ENCODE measurements at regions not wholly inside any gene's neighbourhood (a gene's known extent, or its start where the extent isn't known, plus 50 kb on each side); places are given as distances from the start of the nearest gene placed in this dataset.

GRCh38 chr22:27504360-27505253, 296.9 kb downstream of the MN1 start:
- no peak for DNase-seq
- TF ChIP-seq CTCF (IDR thresholded peaks at IDR 0.05): no peak
- Histone ChIP-seq H3K9me3 (no peaks in the 10 kb centered on the region), H3K4me1 (ENCODE audit: low read depth) (no peaks in the 10 kb centered on the region), H3K4me3 (no peak overlapping the region), H3K36me3 (ENCODE audit: low read depth) (no peaks in the 10 kb centered on the region)
- ATAC-seq: no peak
- intact Hi-C loops (cut with DNase I, micrococcal nuclease): no loop called here

GRCh38 chr22:27507111-27507611, 294.4 kb downstream of the MN1 start:
- intact Hi-C loops (cut with DNase I, micrococcal nuclease): no loop called here
- Histone ChIP-seq H3K4me1 (ENCODE audit: low read depth) (no peaks in the 10 kb centered on the region), H3K36me3 (ENCODE audit: low read depth) (no peaks in the 10 kb centered on the region), H3K4me3 (no peak overlapping the region), H3K9me3 (no peaks in the 10 kb centered on the region)
- TF ChIP-seq CTCF (IDR thresholded peaks at IDR 0.05): no peak
- DNase-seq (no peak), ATAC-seq (no peak)

- intact Hi-C loops (cut with DNase I, micrococcal nuclease): no loop called here
Measured at GRCh38 chr22:27507935-27508526, 293.5 kb downstream of the MN1 start.

GRCh38 chr22:27509132-27509920, 292.2 kb downstream of the MN1 start:
- intact Hi-C loops (cut with DNase I, micrococcal nuclease): no loop called here
- ATAC-seq (no peak), DNase-seq (no peak)
- Histone ChIP-seq H3K4me3 (no peak overlapping the region), H3K9me3 (no peaks in the 10 kb centered on the region), H3K4me1 (ENCODE audit: low read depth) (no peaks in the 10 kb centered on the region), H3K36me3 (ENCODE audit: low read depth) (no peaks in the 10 kb centered on the region)
- TF ChIP-seq CTCF (IDR thresholded peaks at IDR 0.05): no peak

More at GRCh38 chr22:27507935-27508526, 293.5 kb downstream of the MN1 start:
- no peaks in the 10 kb centered on the region for H3K4me1 ChIP-seq (ENCODE audit: low read depth)
- ATAC-seq: no peak
- no peak for TF ChIP-seq CTCF (IDR thresholded peaks at IDR 0.05)
- H3K9me3 ChIP-seq: no peaks in the 10 kb centered on the region
- no peaks in the 10 kb centered on the region for H3K36me3 ChIP-seq (ENCODE audit: low read depth)
- H3K4me3 ChIP-seq: no peak overlapping the region
- DNase-seq: no peak

GRCh38 chr22:27510024-27510423, 291.5 kb downstream of the MN1 start:
- DNase-seq (no peak), ATAC-seq (no peak)
- TF ChIP-seq CTCF (IDR thresholded peaks at IDR 0.05): no peak
- H3K4me1 ChIP-seq (ENCODE audit: low read depth): no peaks in the 10 kb centered on the region
- intact Hi-C loops (cut with DNase I, micrococcal nuclease): no loop called here
- H3K9me3 ChIP-seq: no peaks in the 10 kb centered on the region
- H3K36me3 ChIP-seq (ENCODE audit: low read depth): no peaks in the 10 kb centered on the region
- no peak overlapping the region for H3K4me3 ChIP-seq
